Neural cell (in vitro differentiated cells): ENCODE measurements at regions not wholly inside any gene's neighbourhood (a gene's known extent, or its start where the extent isn't known, plus 50 kb on each side); places are given as distances from the start of the nearest gene placed in this dataset.
"Not testable (repeated sequence)": the region's sequence is repeated elsewhere in the genome, so short reads cannot be mapped to it uniquely, and the experiment has no call there.

Source experiments
- H2AFZ ChIP-seq: fragments of 200-600, 300-800 bp; sonication (generic), shearing (Covaris generic); 2 replicates; pipeline ENCODE4 v1.6.0; 2014; ENCODE audit warnings: low read depth, mild to moderate bottlenecking, antibody characterized with exemption, low read length, moderate library complexity
- H3F3A ChIP-seq: fragments of 200-600 bp; shearing (Covaris generic); 2 replicates; pipeline ENCODE4 v1.6.1; 2016; ENCODE audit warnings: mild to moderate bottlenecking, moderate library complexity, mixed read lengths, antibody characterized with exemption, low read length; ENCODE audit not compliant: insufficient read depth, poor library complexity, severe bottlenecking
- H3K27ac ChIP-seq: fragments of 200-600, 300-800 bp; sonication (generic), shearing (Covaris generic); 2 replicates; pipeline ENCODE4 v1.5.1; 2014; ENCODE audit warnings: mild to moderate bottlenecking, low read length, moderate library complexity
- H3K27me3 ChIP-seq: fragments of 300-800, 200-600 bp; sonication (generic), shearing (Covaris generic); 2 replicates; pipeline ENCODE4 v1.6.0; 2014; ENCODE audit warnings: mild to moderate bottlenecking, low read depth, low read length, moderate library complexity; ENCODE audit not compliant: insufficient read depth
- H3K36me3 ChIP-seq: fragments of 300-800, 200-600 bp; sonication (generic), shearing (Covaris generic); 2 replicates; pipeline ENCODE4 v1.5.1; 2014; ENCODE audit warnings: mild to moderate bottlenecking, antibody characterized with exemption, low read length, moderate library complexity; ENCODE audit not compliant: insufficient read depth
- H3K4me2 ChIP-seq: fragments of 300-800, 200-600 bp; sonication (generic), shearing (Covaris generic); 2 replicates; pipeline ENCODE4 v1.6.0; 2014; ENCODE audit warnings: mild to moderate bottlenecking, low read length
- H3K4me3 ChIP-seq: fragments of 300-800, 200-600 bp; sonication (generic), shearing (Covaris generic); 2 replicates; pipeline ENCODE4 v1.5.1; 2014; ENCODE audit warnings: mild to moderate bottlenecking, low read length, moderate library complexity
- H3K79me2 ChIP-seq: fragments of 200-600 bp; shearing (Covaris generic); replicated peaks from 2 replicates; pipeline ENCODE4 v1.6.0; 2014; ENCODE audit warnings: mild to moderate bottlenecking, low read length, moderate library complexity; ENCODE audit not compliant: insufficient read depth
- H3K9ac ChIP-seq: fragments of 300-800, 200-600 bp; sonication (generic), shearing (Covaris generic); 2 replicates; pipeline ENCODE4 v1.6.1; 2016; ENCODE audit warnings: mild to moderate bottlenecking, low read length, mixed read lengths
- H3K9me2 ChIP-seq: fragments of 200-600 bp; shearing (Covaris generic); 2 replicates; pipeline ENCODE4 v1.6.1; 2016; ENCODE audit warnings: mild to moderate bottlenecking, low read length, mixed read lengths; ENCODE audit not compliant: insufficient read depth
- H3K9me3 ChIP-seq: fragments of 200-600, 300-800 bp; sonication (generic), shearing (Covaris generic); 2 replicates; pipeline ENCODE4 v1.6.1; 2016; ENCODE audit warnings: mild to moderate bottlenecking, mixed run types, low read length, moderate library complexity, mixed read lengths
- H4K20me1 ChIP-seq: fragments of 200-600 bp; shearing (Covaris generic); 2 replicates; pipeline ENCODE4 v1.6.1; 2016; ENCODE audit warnings: mild to moderate bottlenecking, mixed run types; ENCODE audit not compliant: insufficient read depth

DNA sequence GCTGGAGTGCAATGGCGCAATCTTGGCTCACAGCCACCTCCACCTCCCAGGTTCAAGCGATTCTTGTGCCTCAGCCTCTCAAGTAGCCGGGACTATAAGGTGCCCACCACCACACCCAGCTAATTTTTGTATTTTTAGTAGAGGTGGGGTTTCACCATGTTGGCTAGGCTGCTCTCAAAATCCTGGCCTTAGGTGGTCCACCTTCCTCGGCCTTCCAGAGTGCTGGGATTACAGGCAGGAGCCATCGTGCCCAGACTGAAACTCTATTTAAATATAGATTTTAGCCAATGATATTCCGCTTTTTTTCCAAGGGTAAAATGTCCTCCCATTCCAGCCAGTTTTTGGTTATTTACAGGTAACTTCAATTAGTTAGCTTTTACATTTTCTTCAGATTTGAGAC is 79.4 kb upstream of the TPTE start:
- not testable (repeated sequence) for H2AFZ ChIP-seq, H3K9ac ChIP-seq, H3K27me3 ChIP-seq, H4K20me1 ChIP-seq, H3K4me3 ChIP-seq, H3F3A ChIP-seq, H3K9me2 ChIP-seq, H3K9me3 ChIP-seq, H3K27ac ChIP-seq, H3K36me3 ChIP-seq, H3K4me2 ChIP-seq, H3K79me2 ChIP-seq

DNA sequence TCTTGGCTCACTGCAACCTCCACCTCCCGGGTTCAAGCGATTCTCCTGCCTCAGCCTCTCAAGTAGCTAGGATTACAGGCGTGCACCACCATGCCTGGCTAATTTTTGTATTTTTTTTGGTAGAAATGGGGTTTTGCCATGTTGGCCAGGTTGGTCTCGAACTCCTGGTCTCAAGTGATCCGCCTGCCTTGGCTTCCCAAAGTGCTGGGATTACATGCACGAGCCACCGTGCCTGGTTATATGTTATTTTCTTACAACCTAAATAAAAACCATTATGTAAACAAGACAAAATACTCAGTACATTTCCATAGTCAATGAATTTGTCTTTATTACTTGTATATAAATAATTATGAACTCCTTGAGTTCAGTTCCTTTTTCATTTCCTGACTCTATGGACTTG is 75.7 kb upstream of the TPTE start:
- H4K20me1 ChIP-seq, H3K36me3 ChIP-seq, H3K27ac ChIP-seq, H3K4me3 ChIP-seq, H3K79me2 ChIP-seq, H3K9me2 ChIP-seq, H3F3A ChIP-seq, H2AFZ ChIP-seq, H3K4me2 ChIP-seq, H3K9ac ChIP-seq, H3K27me3 ChIP-seq, H3K9me3 ChIP-seq: not testable (repeated sequence)

DNA sequence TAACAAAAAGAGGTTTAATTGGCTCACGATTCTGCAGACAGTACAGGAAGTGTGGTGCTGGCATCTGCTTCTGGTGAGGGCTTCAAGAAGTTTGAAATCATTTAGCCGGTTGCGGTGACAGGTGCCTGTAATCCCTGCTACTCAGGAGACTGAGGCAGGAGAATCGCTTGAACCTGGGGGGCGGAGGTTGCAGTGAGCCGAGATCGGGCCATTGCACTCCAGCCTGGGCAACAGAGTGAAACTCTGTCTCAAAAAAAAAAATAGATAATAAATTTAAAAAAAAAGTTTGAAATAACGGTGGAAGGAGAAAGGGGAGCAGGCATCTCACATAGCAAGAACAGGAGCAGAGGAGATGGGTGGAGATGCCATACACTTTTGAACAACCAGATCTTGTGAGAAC is 71.9 kb upstream of the TPTE start:
- not testable (repeated sequence) for H3K79me2 ChIP-seq, H3F3A ChIP-seq, H3K9me3 ChIP-seq, H3K27ac ChIP-seq, H4K20me1 ChIP-seq, H3K36me3 ChIP-seq, H3K9me2 ChIP-seq, H3K4me2 ChIP-seq, H3K9ac ChIP-seq, H2AFZ ChIP-seq, H3K4me3 ChIP-seq, H3K27me3 ChIP-seq

DNA sequence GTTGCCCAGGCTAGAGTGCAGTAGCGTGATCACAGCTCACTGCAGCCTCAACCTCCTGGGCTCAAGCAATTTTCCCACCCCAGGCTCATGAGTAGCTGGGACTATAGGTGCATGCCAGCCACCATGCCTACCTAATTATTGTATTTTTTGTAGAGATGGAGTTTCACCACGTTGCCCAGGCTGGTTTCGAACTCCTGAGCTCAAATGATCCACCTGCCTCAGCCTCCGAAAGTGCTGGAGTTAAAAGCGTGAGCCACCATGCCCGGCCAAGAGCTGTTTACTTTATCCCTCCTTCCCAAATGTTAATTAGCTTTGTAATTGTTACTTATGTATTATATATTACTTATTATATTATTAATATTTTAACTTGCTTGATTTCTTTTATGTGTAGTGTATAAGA is 70.1 kb upstream of the TPTE start:
- H3F3A ChIP-seq, H3K79me2 ChIP-seq, H3K4me3 ChIP-seq, H3K4me2 ChIP-seq, H3K9me2 ChIP-seq, H3K27me3 ChIP-seq, H3K27ac ChIP-seq, H3K9me3 ChIP-seq, H3K36me3 ChIP-seq, H4K20me1 ChIP-seq, H3K9ac ChIP-seq, H2AFZ ChIP-seq: not testable (repeated sequence)

DNA sequence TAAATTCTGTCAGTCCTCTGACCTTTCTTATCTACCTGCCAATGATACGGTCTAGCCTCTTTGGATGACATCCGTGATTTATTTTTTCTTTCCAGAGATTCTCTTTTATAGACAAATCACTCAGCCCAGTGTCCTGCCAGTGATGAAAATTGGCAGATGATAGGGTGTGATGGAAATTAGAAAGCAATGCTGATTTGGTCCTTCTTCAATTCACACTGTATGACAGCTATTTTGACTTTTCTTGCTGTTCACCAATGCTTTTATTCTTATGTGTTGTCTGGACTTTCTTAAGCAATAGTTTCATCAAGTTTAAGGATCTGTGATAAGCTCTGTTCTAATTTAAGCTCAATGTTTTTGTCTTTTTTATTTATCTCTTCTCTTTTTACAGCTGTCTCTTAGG is 63.6 kb upstream of the TPTE start:
- H3K9me3 ChIP-seq: peaks cover 21% of the 10 kb centered on the region
- not testable (repeated sequence) for H2AFZ ChIP-seq, H3K27me3 ChIP-seq, H3K4me2 ChIP-seq, H3K4me3 ChIP-seq, H3F3A ChIP-seq, H3K27ac ChIP-seq, H4K20me1 ChIP-seq, H3K9me2 ChIP-seq, H3K36me3 ChIP-seq, H3K9ac ChIP-seq, H3K79me2 ChIP-seq

DNA sequence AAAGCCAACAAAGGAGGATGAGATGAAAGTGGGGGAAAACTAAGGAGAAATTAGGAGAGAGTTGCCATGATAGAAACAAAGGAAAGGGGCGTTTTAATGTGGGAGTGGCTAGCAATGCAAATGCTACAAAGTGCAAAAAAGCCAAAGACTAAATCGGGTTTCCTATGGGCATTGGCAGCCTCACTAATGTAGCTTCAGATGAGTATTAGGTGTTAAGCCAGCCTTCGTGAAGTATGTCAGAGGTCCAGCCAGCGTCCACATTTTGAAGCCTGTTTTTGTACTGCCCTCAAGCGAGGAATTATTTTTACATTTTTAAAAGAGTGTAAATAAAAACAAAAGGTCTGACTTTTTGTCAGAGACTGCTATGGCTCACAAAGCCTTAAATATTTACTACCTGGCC is 60.4 kb upstream of the TPTE start:
- H3K27ac ChIP-seq, H3K9ac ChIP-seq, H3K9me2 ChIP-seq, H3F3A ChIP-seq, H3K79me2 ChIP-seq, H3K36me3 ChIP-seq, H2AFZ ChIP-seq, H3K27me3 ChIP-seq, H3K4me2 ChIP-seq, H3K4me3 ChIP-seq, H4K20me1 ChIP-seq: not testable (repeated sequence)
- peaks cover 45% of the 10 kb centered on the region for H3K9me3 ChIP-seq

DNA sequence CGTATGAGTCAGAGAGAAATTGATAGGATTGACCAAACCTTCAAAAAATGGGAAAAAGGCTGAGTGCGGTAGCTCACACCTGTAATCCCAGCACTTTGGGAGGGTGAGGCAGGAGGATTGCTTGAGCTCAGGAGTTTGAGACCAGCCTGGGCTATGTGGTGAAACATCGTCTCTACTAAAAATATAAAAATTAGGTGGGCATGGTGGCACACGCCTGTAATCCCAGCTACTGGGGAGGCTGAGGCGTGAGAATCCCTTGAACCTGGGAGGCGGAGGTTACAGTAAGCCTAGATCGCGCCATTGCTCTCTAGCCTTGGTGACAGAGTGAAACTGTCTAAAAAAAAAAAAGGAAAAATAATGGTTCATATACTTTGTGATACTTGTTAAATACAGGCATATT is 59.9 kb upstream of the TPTE start:
- not testable (repeated sequence) for H3K27ac ChIP-seq, H3K36me3 ChIP-seq, H3K4me3 ChIP-seq, H3F3A ChIP-seq, H3K9me2 ChIP-seq, H3K4me2 ChIP-seq, H3K9ac ChIP-seq, H4K20me1 ChIP-seq, H2AFZ ChIP-seq, H3K27me3 ChIP-seq, H3K79me2 ChIP-seq
- peaks cover 47% of the 10 kb centered on the region for H3K9me3 ChIP-seq
